SK-N-SH treated with all-trans-retinoic acid at 6 μM for 48 hours (cell line): ENCODE measurements at regions not wholly inside any gene's neighbourhood (a gene's known extent, or its start where the extent isn't known, plus 50 kb on each side); places are given as distances from the start of the nearest gene placed in this dataset.

Experiments used
- BACH2 ChIP-seq: fragments of 250-450 bp; sonication (Bioruptor Pico); IDR thresholded peaks from 2 replicates; pipeline ENCODE4 v1.9.0; 2021; ENCODE audit warnings: mild to moderate bottlenecking, borderline replicate concordance
- CREB5 ChIP-seq: fragments of 250-450 bp; sonication (Bioruptor Pico); IDR thresholded peaks from 2 replicates; pipeline ENCODE4 v1.5.1; 2020; ENCODE audit warnings: low read depth, mild to moderate bottlenecking, moderate library complexity
- ISL1 ChIP-seq: fragments of 250-450 bp; sonication (Bioruptor Pico); IDR thresholded peaks from 2 replicates; pipeline ENCODE4 v2.1.2; 2022; ENCODE audit warnings: mild to moderate bottlenecking, moderate library complexity
- OSR1 ChIP-seq: fragments of 250-450 bp; sonication (Bioruptor Pico); IDR thresholded peaks from 2 replicates; pipeline ENCODE4 v1.8.0; 2022; ENCODE audit warnings: moderate library complexity, mild to moderate bottlenecking, inconsistent platforms
- PATZ1 ChIP-seq: fragments of 250-450 bp; sonication (Bioruptor Pico); IDR thresholded peaks from 2 replicates; pipeline ENCODE4 v1.8.0; 2020; ENCODE audit warnings: mild to moderate bottlenecking, moderate library complexity, borderline replicate concordance
- RARB ChIP-seq: fragments of 250-450 bp; sonication (Bioruptor Pico); IDR thresholded peaks from 2 replicates; pipeline ENCODE4 v1.8.0; 2021; ENCODE audit warnings: mild to moderate bottlenecking, moderate library complexity
- TSHZ2 ChIP-seq: fragments of 250-450 bp; sonication (Bioruptor Pico); IDR thresholded peaks from 2 replicates; pipeline ENCODE4 v1.5.0; 2020; ENCODE audit warnings: mild to moderate bottlenecking, moderate library complexity
- ZNF565 ChIP-seq: fragments of 450-650 bp; formaldehyde crosslinking; conservative IDR thresholded peaks from 2 replicates; pipeline ENCODE4 v1.5.0; 2020; ENCODE audit warnings: low read depth, mild to moderate bottlenecking, moderate library complexity
- ZNF70 ChIP-seq: fragments of 450-650 bp; formaldehyde crosslinking; IDR thresholded peaks from 2 replicates; pipeline ENCODE4 v1.5.0; 2020; ENCODE audit warnings: mild to moderate bottlenecking, moderate library complexity

GRCh38 chr12:127399451-127399850 is 867.5 kb upstream of the TMEM132C start:
- TF ChIP-seq CREB5, result no peak
- no peak for TF ChIP-seq TSHZ2
- TF ChIP-seq ISL1, result no peak
- TF ChIP-seq PATZ1 (CRISPR knock-in tag), result no peak
- no peak for TF ChIP-seq OSR1 (CRISPR knock-in tag)
- no peak for TF ChIP-seq ZNF565 (CRISPR knock-in tag)
- no peak for TF ChIP-seq ZNF70
- TF ChIP-seq RARB, result no peak
- no peak for TF ChIP-seq BACH2
